ENCODE measurements at regions not wholly inside any gene's neighbourhood (a gene's known extent, or its start where the extent isn't known, plus 50 kb on each side); places are given as distances from the start of the nearest gene placed in this dataset.
"Not testable (repeated sequence)": the region's sequence is repeated elsewhere in the genome, so short reads cannot be mapped to it uniquely, and the experiment has no call there.

DNA sequence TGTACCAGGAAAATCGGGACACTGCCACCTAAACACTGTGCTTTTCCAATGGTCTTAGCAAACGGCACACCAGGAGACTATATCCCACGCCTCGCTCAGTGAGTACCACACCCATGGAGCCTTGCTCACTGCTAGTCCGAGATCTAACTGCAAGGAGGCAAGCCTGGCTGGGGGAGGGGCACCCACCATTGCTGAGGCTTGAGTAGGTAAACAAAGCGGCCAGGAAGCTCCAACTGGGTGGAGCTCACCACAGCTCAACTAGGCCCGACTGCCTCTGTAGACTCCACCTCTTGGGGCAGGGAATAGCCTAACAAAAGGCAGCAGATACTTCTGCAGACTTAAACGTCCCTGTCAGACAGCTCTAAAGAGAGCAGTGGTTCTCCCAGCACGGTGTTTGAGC, 1216.6 kb downstream of the STIM2 start:
- DNase-seq (ENCODE audit: low read depth) = not testable (repeated sequence)

DNA sequence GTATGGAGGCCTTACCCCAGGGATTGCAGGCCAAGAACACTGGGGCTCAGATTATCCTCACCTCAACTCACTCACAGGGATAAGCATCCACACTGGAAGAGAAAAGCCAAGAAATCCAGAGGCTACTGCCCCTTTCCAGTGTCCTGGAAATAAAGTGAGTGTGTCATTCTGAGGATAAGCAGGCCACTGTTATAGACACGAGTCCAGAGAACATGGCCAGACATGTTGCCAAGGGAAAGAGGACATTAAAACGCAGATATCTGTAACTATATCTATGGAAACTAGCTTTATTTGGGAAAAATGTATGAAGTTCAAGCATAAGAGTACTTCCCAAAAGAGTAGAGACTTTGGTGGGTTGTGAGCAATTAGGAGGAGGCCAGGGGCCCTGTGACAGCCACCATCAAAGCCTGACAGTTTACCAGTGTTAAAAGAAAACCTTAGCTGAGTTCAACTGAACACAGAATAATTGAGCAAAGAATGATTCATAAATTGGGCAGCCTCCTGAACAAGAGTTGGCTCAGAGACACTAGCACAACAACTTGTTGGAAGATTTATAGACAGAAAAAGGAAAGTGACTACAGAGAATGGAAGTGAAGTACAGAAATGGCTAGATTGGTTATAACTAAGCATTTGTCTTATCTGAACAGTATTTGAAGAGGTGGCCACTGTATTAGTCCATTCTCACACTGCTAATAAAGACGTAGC, 1222.2 kb downstream of the STIM2 start:
- DNase-seq (ENCODE audit: low read depth) = no peak

DNA sequence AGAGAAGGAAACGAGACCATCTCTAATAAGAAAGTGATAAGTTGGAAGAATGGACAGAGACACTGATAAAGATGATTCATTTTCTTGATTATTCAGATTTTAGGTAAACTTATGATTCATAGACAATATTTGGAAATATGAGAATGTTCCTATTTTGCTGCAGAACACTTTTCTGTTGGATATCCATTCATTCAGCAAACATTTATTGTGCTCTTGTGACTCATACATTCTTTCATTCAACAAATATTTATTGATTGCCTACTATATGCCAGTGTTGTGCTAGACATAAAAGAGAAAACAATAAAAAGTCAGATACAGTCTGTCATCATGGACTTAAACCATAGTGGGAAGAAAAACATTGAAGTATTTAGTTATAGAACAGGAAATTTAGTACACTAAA, 1232.0 kb downstream of the STIM2 start:
- DNase-seq (ENCODE audit: low read depth) = no peak

DNA sequence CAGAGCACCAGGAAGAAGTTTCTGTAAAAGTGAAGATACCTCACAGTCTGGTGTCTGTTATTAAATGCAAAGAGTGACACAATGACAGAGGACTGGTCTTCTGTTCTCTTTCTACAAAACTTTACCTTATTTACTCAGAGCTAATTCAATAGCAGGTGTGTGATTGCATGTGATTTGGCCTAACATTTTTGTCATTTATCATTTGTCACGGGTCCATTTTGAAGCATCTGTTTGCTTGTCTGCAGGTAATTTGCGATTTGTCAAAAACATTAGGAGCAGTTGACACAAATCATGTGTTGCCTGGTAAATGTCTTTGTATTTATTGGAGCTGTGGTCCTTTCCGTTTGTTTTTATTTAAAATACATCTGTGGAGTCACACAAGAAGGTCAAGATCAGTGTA, 1232.4 kb downstream of the STIM2 start:
- no peak for DNase-seq (ENCODE audit: low read depth)

DNA sequence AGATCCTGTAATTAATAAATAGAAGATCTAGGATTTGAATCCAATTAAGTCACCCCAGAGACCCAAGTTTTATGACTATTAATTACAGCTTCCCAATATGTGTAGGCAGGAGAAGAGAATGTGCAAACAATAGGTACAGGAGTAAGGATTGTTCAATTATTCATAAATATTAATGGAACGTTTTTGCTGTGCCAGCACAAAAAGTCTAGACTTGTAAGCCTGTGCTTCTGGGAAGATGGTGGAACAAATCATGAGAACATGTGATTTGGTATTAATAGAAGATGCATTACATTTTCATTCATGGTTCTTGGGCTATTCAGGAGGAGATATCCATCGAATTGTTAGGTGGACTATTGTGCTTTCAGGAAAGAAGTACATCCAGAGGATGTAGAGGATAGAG, 1240.9 kb downstream of the STIM2 start:
- DNase-seq (ENCODE audit: low read depth) = no peak

DNA sequence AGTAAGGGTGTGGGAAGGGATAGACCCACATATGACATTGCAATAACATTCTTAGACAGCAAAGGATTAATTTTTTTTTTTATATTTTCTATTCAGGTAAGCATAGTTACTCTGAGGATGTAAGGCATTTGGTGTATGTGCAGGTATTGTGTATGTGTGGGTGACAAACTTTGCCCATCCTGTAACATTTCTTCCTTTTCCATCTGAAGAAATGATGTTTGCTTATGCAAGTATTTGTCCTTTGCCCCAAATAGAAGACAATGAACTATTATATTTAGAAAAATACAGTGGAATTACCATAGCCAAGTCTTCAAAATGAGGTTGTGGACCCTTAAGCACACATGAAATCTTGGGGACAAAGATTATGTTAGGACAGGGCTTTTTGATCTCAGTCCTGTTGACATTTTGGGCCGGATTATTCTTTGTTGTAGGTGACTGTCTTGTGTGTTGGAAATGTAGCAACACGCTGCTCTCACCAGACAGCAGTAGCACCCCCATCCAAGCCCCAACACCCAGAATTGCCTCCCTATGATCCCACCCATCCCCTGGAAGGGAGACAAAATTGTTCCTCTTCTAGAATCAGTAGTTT, 1244.7 kb downstream of the STIM2 start:
- DNase-seq (ENCODE audit: low read depth) = no peak

DNA sequence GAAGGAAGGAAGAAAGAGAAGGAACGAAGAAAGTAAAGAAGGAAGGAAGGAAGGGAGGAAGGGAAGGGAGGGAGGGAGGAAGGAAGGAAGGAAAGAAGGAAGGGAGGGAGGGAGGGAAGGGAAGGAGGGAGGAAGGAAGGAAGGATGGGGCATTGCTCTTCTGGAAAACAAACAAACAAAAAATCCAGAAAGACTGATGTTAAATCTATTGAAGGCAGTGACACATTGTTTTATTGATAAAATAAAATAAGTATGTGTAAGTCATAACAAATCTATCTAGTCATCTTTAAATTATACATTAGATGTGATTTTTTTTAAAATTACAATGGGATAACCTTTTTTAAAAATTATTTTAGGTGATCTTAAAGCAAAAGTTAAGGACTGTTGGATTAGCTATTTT, 1245.5 kb downstream of the STIM2 start:
- no peak for DNase-seq (ENCODE audit: low read depth)

DNA sequence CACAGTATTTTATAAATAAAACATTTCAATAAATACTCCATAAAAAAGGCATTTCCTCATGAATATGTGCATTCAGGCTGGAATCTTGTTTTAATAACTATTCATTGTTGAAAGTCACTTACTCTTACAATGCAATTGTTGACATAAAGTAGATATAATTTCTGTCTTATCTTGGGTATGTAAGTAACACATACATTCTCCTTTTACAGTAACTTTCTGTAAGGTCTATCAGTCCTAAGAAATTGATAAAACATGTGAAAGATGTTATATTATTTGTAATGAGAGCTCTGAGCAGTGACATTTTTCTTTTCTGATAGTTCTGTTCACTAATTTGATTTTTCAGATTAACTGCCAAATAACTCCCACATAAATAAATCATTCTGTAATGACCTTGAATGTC, 1249.2 kb downstream of the STIM2 start:
- DNase-seq (ENCODE audit: low read depth) = no peak

DNA sequence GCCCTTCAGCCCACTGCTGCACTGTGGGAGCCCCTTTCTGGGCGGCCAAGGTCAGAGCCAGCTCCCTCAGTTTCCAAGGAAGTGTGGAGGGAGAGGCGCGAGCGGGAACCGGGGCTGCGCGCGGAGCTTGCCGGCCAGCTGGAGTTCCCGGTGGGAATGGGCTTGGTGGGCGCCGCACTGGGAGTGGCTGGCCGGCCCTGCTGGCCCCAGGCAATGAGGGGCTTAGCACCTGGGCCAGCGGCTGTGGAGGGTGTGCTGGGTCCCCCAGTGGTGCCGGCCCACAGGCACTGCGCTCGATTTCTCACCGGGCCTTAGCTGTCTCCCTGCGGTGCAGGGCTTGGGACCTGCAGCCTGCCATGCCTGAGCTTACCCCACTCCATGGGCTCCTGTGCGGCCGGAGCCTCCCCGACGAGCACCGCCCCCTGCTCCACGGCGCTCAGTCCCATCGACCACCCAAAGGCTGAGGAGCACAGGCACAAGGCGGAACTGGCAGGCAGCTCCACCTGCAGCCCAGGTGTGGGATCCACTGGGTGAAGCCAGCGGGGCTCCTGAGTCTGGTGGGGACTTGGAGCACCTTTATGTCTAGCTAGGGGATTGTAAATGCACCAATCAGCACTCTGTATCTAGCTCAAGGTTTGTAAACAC, 1252.2 kb downstream of the STIM2 start:
- DNase-seq (ENCODE audit: low read depth) = not testable (repeated sequence)

DNA sequence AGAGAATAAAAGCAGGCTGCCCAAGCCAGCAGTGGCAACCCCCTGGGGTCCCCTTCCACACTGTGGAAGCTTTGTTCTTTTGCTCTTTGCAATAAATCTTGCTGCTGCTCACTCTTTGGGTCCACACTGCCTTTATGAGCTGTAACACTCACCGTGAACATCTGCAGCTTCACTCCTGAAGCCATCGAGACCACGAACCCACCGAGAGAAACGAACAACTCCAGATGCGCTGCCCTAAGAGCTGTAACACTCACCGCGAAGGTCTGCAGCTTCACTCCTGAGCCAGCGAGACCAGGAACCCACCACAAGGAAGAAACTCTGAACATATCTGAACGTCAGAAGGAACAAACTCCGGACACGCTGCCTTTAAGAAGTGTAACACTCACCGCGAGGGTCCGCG, 1252.9 kb downstream of the STIM2 start:
- not testable (repeated sequence) for DNase-seq (ENCODE audit: low read depth)

DNA sequence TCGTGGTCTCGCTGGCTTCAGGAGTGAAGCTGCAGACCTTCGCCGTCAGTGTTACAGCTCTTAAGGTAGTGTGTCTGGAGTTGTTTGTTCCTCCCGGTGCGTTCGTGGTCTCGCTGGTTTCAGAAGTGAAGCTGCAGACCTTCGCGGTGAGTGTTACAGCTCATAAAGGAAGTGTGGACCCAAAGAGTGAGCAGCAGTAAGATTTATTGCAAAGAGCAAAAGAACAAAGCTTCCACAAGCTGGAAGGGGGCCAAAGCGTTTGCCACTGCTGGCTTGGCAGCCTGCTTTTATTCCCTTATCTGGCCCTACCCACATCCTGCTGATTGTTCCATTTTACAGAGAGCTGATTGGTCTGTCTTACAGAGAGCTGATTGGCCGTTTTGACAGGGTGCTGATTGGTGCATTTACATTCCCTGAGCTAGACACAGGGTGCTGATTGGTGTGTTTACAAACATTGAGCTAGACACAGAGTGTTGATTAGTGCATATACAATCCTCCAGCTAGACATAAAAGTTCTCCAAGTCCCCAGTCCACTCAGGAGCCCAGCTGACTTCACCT, 1256.0 kb downstream of the STIM2 start:
- DNase-seq (ENCODE audit: low read depth) = peak; percentile 5

DNA sequence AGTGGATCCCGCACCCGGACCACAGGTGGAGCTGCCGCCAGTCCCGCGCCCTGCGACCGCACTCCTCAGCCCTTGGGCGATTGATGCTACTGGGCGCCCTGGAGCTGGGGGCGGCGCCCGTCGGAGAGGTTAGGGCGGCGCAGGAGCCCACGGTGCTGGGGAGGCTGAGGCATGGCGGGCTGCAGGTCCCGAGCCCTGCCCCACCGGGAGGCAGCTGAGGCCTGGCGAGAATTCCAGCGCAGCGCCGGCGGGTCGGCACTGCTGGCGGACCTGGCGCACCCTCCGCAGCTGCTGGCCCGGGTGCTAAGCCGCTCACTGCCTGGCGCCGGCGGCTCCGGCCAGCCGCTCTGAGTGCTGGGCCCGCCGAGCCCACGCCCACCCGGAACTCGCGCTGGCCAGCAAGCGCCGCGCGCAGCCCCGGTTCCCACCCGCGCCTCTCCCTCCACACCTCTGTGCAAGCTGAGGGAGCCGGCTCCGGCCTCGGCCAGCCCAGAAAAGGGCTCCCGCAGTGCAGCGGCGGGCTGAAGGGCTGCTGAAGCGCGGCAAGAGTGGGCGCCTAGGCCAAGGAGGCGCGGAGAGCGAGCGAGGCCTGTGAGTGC, 1256.5 kb downstream of the STIM2 start:
- DNase-seq (ENCODE audit: low read depth) = no peak

DNA sequence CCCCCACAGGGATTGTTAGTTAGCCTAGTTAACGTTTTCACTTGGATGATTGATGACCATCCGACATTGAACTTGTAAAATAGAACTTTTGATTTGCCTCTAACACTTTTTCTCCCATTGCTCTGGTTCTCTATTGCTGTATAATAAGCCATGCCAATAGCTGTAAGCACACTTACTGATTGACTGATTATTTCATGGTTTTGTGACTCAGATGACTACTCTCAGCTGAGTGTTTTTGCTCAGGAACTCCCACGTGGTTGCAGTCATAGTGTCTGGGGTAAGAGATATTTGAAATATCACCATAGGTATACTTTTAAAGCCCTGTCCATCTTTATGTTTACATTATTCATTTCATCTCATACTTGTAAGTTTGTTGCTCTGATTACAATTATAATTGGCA, 1285.5 kb downstream of the STIM2 start:
- DNase-seq (ENCODE audit: low read depth) = no peak

DNA sequence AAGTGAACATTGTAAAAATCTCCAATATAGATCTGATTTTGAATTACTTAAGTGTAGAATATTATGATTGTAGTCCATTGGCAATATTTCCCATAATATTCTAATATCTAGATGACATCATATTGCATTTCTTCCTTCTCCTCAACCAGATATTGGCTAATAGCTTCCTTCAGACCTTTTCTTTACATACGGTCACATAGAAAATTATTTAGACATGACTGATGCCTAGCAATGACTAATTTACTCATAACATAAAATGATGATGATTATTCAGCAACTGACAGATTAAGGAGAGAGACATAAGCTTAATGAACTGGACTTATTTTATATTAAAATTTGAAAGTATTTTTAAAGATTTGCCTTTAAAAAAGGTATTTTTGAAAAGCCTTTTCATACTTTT, 1287.6 kb downstream of the STIM2 start:
- DNase-seq (ENCODE audit: low read depth) = no peak

DNA sequence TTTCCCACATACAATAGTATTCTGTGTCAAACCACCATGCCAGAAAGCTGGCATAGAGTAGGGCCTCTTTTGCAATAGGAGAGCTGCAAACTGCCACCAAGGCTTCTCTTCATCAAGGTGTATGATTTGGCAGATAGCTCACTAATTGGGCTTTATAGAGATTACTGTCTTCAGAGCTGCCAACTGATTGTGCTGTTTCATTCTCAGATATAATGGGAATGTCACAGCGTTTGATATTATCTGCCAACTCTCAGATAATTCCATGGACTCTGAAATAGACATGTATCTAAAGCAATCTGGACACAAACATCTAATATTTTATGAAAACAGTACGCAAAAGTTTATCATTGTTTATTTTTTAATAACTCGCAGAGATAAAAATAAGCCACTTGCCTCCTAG, 1289.1 kb downstream of the STIM2 start:
- DNase-seq (ENCODE audit: low read depth) = no peak

DNA sequence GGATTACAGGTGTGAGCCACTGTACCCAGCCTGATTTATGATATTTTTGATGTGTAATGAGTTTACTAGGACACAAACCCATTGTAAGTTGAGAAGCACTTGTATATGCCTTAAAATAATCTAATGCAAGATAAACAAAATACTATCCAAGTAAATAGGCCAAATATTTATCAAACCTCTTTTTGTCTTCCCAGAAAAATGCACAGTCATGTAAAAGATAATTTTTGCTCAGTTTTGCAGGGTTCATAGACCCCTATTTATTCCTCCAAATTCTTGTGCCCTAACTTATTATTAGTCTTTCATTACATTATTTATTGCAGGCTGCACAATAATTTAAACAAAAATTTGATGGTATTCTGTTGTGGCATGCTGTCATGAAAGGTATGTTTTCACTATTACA, 1290.7 kb downstream of the STIM2 start:
- DNase-seq (ENCODE audit: low read depth) = no peak

DNA sequence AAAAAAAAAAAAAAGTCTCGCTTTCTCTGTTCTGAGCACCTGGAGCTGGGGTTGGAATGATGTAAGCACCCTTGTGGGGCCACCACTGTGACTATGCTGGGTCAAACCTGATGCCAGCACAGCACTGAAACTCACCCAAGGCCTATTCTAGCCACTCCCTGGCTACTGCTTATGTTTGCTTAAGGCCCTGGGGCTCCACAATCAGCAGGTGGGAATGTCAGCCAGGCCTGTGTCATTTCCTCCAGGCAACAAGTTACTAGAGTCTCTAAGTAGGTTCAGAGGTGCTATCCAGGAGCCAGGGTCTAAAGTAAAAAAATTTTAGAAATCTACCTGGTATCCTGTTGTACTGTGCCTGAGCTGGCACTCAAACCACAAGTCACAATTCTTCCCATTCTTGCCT, 1306.8 kb downstream of the STIM2 start:
- DNase-seq (ENCODE audit: low read depth) = peak; percentile 36

DNA sequence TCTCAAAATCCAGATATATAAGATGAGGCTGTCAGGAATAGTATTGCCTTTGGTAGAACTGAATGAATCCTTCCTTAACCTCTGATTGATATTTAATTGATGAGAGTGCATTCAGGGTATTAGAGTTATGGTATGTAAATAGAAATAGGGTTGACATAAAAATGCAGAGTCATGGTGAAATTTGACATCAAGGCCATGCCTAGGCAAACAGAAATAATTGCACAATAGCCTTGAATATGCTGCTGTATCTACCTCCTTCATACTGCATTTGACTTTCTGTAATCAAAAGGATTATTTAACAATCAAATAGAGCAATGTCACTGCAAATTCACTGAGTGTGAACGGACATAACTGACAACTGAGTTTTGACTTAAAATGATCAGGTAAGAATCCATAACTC, 1316.3 kb downstream of the STIM2 start:
- DNase-seq (ENCODE audit: low read depth) = no peak

DNA sequence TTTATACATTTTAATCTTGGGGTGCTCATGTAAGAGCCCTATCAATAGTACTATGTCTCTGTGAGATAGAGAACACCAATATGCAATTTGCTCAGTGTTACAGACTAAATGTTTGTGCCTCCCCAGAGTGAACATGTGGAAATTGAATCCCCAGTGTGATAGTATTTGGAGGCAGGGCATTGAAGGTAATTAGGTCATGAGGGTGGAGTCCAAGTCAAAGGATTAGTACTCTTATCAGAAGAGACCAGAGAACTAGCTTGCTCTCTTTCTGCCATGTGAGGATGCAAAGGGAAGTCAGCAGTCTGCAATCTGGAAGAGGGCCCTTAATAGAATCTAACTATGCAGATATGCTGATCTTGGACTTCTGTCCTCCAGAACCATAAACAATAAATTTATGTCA, 1317.0 kb downstream of the STIM2 start:
- DNase-seq (ENCODE audit: low read depth) = no peak

DNA sequence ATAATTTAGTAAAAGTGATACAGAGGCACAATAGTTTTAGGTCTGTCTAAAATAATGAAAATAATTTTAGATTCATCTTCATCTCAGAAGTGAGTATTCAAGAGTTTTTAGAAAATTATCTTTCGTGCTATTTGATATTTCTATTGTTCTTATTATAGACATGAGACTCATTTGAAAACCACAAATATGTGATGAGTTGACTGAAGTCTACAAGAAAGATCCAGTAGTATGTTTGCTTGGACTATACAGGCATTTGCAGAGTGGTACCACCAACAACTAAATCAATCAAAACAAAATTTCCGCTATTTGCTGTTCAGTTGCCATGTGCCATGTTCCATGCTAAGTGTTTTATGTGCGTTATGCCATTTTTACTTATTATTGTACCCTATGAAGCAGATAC, 1318.5 kb downstream of the STIM2 start:
- no peak for DNase-seq (ENCODE audit: low read depth)

DNA sequence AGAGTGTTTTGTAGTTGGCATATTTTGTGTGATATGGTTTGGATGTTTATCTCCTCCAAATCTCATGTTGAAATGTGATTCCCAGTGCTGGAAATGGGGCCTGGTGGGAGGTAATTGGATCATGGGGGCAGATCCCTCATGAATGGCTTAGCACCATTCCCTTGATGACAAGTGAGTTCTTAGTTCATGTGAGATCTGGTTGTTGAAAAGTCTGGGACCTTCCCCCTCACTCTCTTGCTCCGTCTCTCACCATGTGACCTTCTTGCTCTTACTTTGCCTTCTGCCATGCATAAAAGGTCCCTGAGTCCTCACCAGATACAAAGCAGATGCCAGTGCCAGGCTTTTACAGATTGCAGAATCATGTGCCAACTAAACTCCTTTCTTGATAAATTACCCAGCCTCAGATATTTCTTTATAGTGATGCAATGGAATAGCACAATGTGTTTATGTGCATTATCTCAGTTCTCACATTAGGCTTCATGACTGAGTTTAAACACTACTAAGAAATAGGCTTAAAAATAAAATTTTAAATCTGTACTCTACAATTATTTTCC, 1348.8 kb downstream of the STIM2 start:
- DNase-seq (ENCODE audit: low read depth) = no peak

DNA sequence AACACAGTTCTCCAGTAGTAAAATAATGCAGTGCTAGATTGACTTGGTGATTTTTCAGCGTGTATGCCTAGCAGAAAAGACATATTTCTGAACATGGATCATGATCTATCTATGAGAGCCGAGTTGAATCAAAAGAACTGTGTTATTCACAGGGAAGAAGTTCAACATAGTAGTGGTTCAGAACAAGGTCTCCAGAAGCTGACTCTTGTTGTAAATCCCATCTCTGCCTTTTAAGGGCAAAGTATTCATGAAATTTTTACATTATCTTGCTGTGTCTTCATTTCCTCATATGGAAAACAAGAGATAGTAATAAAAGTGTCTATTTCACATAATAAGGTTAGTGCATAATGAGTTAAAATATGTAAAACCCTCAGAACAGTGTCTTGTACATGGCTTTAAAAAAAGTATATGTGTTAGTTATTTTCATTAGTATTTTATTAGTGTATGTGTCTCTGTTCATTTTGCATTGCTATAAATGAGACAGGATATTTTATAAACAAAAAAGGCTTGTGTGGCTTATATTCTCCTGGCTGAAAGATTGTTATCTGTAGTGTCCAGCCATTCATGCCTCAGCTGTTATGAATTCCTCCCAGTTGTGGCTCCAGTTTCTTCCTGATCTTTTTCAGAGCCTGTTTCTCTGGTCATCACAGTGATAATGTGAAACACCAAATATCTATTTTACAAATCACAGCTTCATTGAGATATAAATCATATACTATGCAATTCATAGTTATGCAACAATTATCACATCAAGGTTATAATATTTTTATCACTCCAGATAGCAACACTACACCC, 1351.2 kb downstream of the STIM2 start:
- no peak for DNase-seq (ENCODE audit: low read depth)
